CD4-positive, alpha-beta T cell (primary cell): ENCODE measurements at regions not wholly inside any gene's neighbourhood (a gene's known extent, or its start where the extent isn't known, plus 50 kb on each side); places are given as distances from the start of the nearest gene placed in this dataset.

Experiments used
- ATAC-seq: fragments of 200-7000 bp; cut with Tn5 transposase; one replicate; pipeline ENCODE4 v1.10.0; 2022; ENCODE audit warnings: mild to moderate bottlenecking; ENCODE audit not compliant: poor library complexity
- CTCF ChIA-PET: fragments of 350-600 bp; sonication (Branson Sonifier 250); formaldehyde crosslinking; loops from one replicate; lab custom pipeline; 2021; ENCODE audit warnings: antibody characterized with exemption, inconsistent platforms; lab: Charles Lee
- POLR2A ChIA-PET: fragments of 350-600 bp; sonication (Branson Sonifier 250); formaldehyde crosslinking; loops from one replicate; lab custom pipeline; 2021; ENCODE audit warnings: antibody characterized with exemption, inconsistent platforms; lab: Charles Lee
- DNase-seq, 14 experiments: peaks; one replicate each; pipeline ENCODE4 v3.0.0-alpha.2; 2013 to 2020; ENCODE audit warnings: mixed read lengths in 2 of 14
- H3K27ac ChIP-seq, 2 donors: one replicate each; pipeline versions ENCODE4 v1.5.1 to v1.7.0; 2013; ENCODE audit warnings: low read length in 2 of 2, low read depth in 1 of 2, mild to moderate bottlenecking in 1 of 2
- H3K27me3 ChIP-seq, 2 experiments: 1 replicate in 1 of 2; 2 replicates in 1 of 2; pipeline versions ENCODE4 v1.6.1 to v1.7.0; 2013; ENCODE audit warnings: low read length in 2 of 2, control low read depth in 1 of 2, mild to moderate bottlenecking in 1 of 2, moderate library complexity in 1 of 2; ENCODE audit not compliant: insufficient read depth in 2 of 2, control insufficient read depth in 1 of 2
- H3K36me3 ChIP-seq: one replicate; pipeline ENCODE4 v1.6.1; 2013; ENCODE audit warnings: low read length, control low read depth; ENCODE audit not compliant: insufficient read depth
- H3K4me1 ChIP-seq: one replicate; pipeline ENCODE4 v1.6.1; 2013; ENCODE audit warnings: low read length, control low read depth; ENCODE audit not compliant: insufficient read depth
- H3K4me3 ChIP-seq: one replicate; pipeline ENCODE4 v1.5.1; 2013; ENCODE audit warnings: mild to moderate bottlenecking, low read length, moderate library complexity
- H3K9me3 ChIP-seq, 2 experiments: 1 replicate in 1 of 2; 2 replicates in 1 of 2; pipeline versions ENCODE4 v1.6.1 to v1.7.0; 2013; ENCODE audit warnings: low read length in 2 of 2, mild to moderate bottlenecking in 2 of 2, control low read depth in 1 of 2, moderate library complexity in 1 of 2; ENCODE audit not compliant: control insufficient read depth in 1 of 2, insufficient read depth in 1 of 2
- H3K27ac Mint-ChIP-seq: one replicate; pipeline ENCODE4 v1.8.0; 2020; ENCODE audit warnings: mixed read lengths
- H3K27me3 Mint-ChIP-seq: one replicate; pipeline ENCODE4 v1.8.0; 2021; ENCODE audit warnings: mixed read lengths
- H3K36me3 Mint-ChIP-seq: one replicate; pipeline ENCODE4 v1.8.0; 2021; ENCODE audit warnings: low read depth, mixed read lengths
- H3K4me1 Mint-ChIP-seq: one replicate; pipeline ENCODE4 v1.8.0; 2021; ENCODE audit warnings: low read depth, mixed read lengths
- H3K4me3 Mint-ChIP-seq: one replicate; pipeline ENCODE4 v1.8.0; 2020; ENCODE audit warnings: mild to moderate bottlenecking, mixed read lengths
- H3K9me3 Mint-ChIP-seq: one replicate; pipeline ENCODE4 v1.8.0; 2020; ENCODE audit warnings: mixed read lengths
- CTCF ChIP-seq: fragments of 200-600 bp; IDR thresholded peaks from one replicate; pipeline ENCODE4 v1.8.0; 2022; ENCODE audit warnings: antibody characterized with exemption, mild to moderate bottlenecking
- intact Hi-C, 2 experiments: fragments of 100-400 bp; cut with DNase I in 1 of 2; cut with micrococcal nuclease in 1 of 2; formaldehyde crosslinking; loops; one replicate each; pipeline versions ENCODE4 v1.15.1 to v1.9.0; 2023 to 2025; cut with DNase I, micrococcal nuclease

GRCh38 chr9:121593066-121593465 is 58.4 kb upstream of the DAB2IP start:
- Histone ChIP-seq H3K4me3 (no peak overlapping the region), H3K27me3 (peaks cover 7 to 19% of the 10 kb centered on the region in 2 experiments), H3K4me1 (no peaks in the 10 kb centered on the region), H3K9me3 (peaks cover 6 to 14% of the 10 kb centered on the region in 2 experiments), H3K27ac (no peak overlapping the region), H3K36me3 (no peaks in the 10 kb centered on the region)
- H3K9me3 Mint-ChIP-seq: peaks cover 10% of the 10 kb centered on the region
- DNase-seq: no peak
- no peaks in the 10 kb centered on the region for H3K4me1 Mint-ChIP-seq
- no peak overlapping the region for H3K27ac Mint-ChIP-seq
- POLR2A ChIA-PET: no interaction called here
- CTCF ChIA-PET: no interaction called here
- H3K27me3 Mint-ChIP-seq: peaks cover 74% of the 10 kb centered on the region
- H3K4me3 Mint-ChIP-seq: no peak overlapping the region
- TF ChIP-seq CTCF: no peak
- intact Hi-C loops: no loop called here
- no peaks in the 10 kb centered on the region for H3K36me3 Mint-ChIP-seq
- no peak for ATAC-seq

GRCh38 chr9:121596515-121596914 is 54.9 kb upstream of the DAB2IP start:
- Mint-ChIP-seq H3K36me3 (no peaks in the 10 kb centered on the region), H3K4me1 (no peaks in the 10 kb centered on the region), H3K9me3 (peaks cover 10% of the 10 kb centered on the region), H3K4me3 (no peak overlapping the region), H3K27me3 (peaks cover 69% of the 10 kb centered on the region), H3K27ac (no peak overlapping the region)
- DNase-seq: no peak
- TF ChIP-seq CTCF: no peak
- Histone ChIP-seq H3K27me3 (peaks cover 27 to 51% of the 10 kb centered on the region in 2 experiments), H3K36me3 (no peaks in the 10 kb centered on the region), H3K27ac (no peak overlapping the region), H3K4me1 (peaks cover 3% of the 10 kb centered on the region), H3K9me3 (peaks cover 14 to 24% of the 10 kb centered on the region in 2 experiments), H3K4me3 (no peak overlapping the region)
- CTCF ChIA-PET: no interaction called here
- intact Hi-C loops: no loop called here
- POLR2A ChIA-PET: no interaction called here
- no peak for ATAC-seq

- Histone ChIP-seq H3K4me3 (no peak overlapping the region), H3K9me3 (peaks cover 14 to 24% of the 10 kb centered on the region in 2 experiments), H3K27me3 (peaks cover 27 to 60% of the 10 kb centered on the region in 2 experiments), H3K36me3 (no peaks in the 10 kb centered on the region), H3K4me1 (peaks cover 3% of the 10 kb centered on the region), H3K27ac (no peak overlapping the region)
- ChIA-PET POLR2A (no interaction called here), CTCF (no interaction called here)
- Mint-ChIP-seq H3K9me3 (peaks cover 10% of the 10 kb centered on the region), H3K36me3 (no peaks in the 10 kb centered on the region), H3K4me1 (no peaks in the 10 kb centered on the region), H3K27ac (no peak overlapping the region), H3K27me3 (peaks cover 68% of the 10 kb centered on the region), H3K4me3 (no peak overlapping the region)
- no peak for ATAC-seq
- TF ChIP-seq CTCF: no peak
- intact Hi-C loops: no loop called here
- no peak for DNase-seq
These were observed 53.7 kb upstream of the DAB2IP start for GRCh38 chr9:121597698-121598166.
